ENCODE measurements at regions not wholly inside any gene's neighbourhood (a gene's known extent, or its start where the extent isn't known, plus 50 kb on each side); places are given as distances from the start of the nearest gene placed in this dataset.

- Histone ChIP-seq H3K79me2 (ENCODE audit: insufficient read depth, low read length) (no peaks in the 10 kb centered on the region), H3K27me3 (ENCODE audit: low read length) (no peaks in the 10 kb centered on the region), H3K9me3 (ENCODE audit: insufficient read depth, low read length) (no peaks in the 10 kb centered on the region), H2AFZ (ENCODE audit: low read depth, low read length, severe bottlenecking) (no peak overlapping the region), H3K27ac (ENCODE audit: low read depth, low read length) (no peak overlapping the region), H3K4me2 (ENCODE audit: low read depth, low read length, poor library complexity, severe bottlenecking) (no peak overlapping the region), H3K9me2 (replicated peaks; ENCODE audit: insufficient read depth, low read length) (no peaks in the 10 kb centered on the region), H3F3A (ENCODE audit: insufficient read depth) (no peaks in the 10 kb centered on the region), H3K9ac (ENCODE audit: low read length) (no peak overlapping the region), H3K36me3 (ENCODE audit: low read length) (no peaks in the 10 kb centered on the region), H4K20me1 (ENCODE audit: low read depth, low read length) (no peaks in the 10 kb centered on the region), H3K4me3 (ENCODE audit: insufficient read depth, low read length, poor library complexity, severe bottlenecking) (no peak overlapping the region)
- TF ChIP-seq CTCF (IDR thresholded peaks at IDR 0.05; ENCODE audit: insufficient read depth, low read length, poor library complexity, severe bottlenecking) (no peak), EZH2phosphoT487 (conservative IDR thresholded peaks at IDR 0.05; ENCODE audit: low read length) (no peak)
Observed at GRCh38 chr10:110436554-110437350, 61.0 kb upstream of the DUSP5 start.

GRCh38 chr10:110437351-110437605, 60.4 kb upstream of the DUSP5 start:
- no peak overlapping the region for H2AFZ ChIP-seq (ENCODE audit: low read depth, low read length, severe bottlenecking)
- TF ChIP-seq CTCF (IDR thresholded peaks at IDR 0.05; ENCODE audit: insufficient read depth, low read length, poor library complexity, severe bottlenecking) (no peak), EZH2phosphoT487 (conservative IDR thresholded peaks at IDR 0.05; ENCODE audit: low read length) (no peak)

GRCh38 chr10:110437761-110438341, 59.9 kb upstream of the DUSP5 start:
- H3K27ac ChIP-seq (ENCODE audit: low read depth, low read length), result no peak overlapping the region
- no peak for TF ChIP-seq EZH2phosphoT487 (conservative IDR thresholded peaks at IDR 0.05; ENCODE audit: low read length)
- TF ChIP-seq CTCF (IDR thresholded peaks at IDR 0.05; ENCODE audit: insufficient read depth, low read length, poor library complexity, severe bottlenecking), result no peak
- H3K9ac ChIP-seq (ENCODE audit: low read length), result no peak overlapping the region

More at GRCh38 chr10:110437351-110437605, 60.4 kb upstream of the DUSP5 start:
- Histone ChIP-seq H3K9me3 (ENCODE audit: insufficient read depth, low read length) (no peaks in the 10 kb centered on the region), H3K9me2 (replicated peaks; ENCODE audit: insufficient read depth, low read length) (no peaks in the 10 kb centered on the region), H4K20me1 (ENCODE audit: low read depth, low read length) (no peaks in the 10 kb centered on the region), H3K36me3 (ENCODE audit: low read length) (no peaks in the 10 kb centered on the region), H3K4me3 (ENCODE audit: insufficient read depth, low read length, poor library complexity, severe bottlenecking) (no peak overlapping the region), H3K79me2 (ENCODE audit: insufficient read depth, low read length) (no peaks in the 10 kb centered on the region), H3K9ac (ENCODE audit: low read length) (no peak overlapping the region), H3K27ac (ENCODE audit: low read depth, low read length) (no peak overlapping the region), H3F3A (ENCODE audit: insufficient read depth) (no peaks in the 10 kb centered on the region), H3K27me3 (ENCODE audit: low read length) (no peaks in the 10 kb centered on the region), H3K4me2 (ENCODE audit: low read depth, low read length, poor library complexity, severe bottlenecking) (no peak overlapping the region)

More at GRCh38 chr10:110437761-110438341, 59.9 kb upstream of the DUSP5 start:
- Histone ChIP-seq H3K4me2 (ENCODE audit: low read depth, low read length, poor library complexity, severe bottlenecking) (no peak overlapping the region), H3K9me2 (replicated peaks; ENCODE audit: insufficient read depth, low read length) (no peaks in the 10 kb centered on the region), H3K9me3 (ENCODE audit: insufficient read depth, low read length) (no peaks in the 10 kb centered on the region), H3F3A (ENCODE audit: insufficient read depth) (no peaks in the 10 kb centered on the region), H3K4me3 (ENCODE audit: insufficient read depth, low read length, poor library complexity, severe bottlenecking) (no peak overlapping the region), H4K20me1 (ENCODE audit: low read depth, low read length) (no peaks in the 10 kb centered on the region), H2AFZ (ENCODE audit: low read depth, low read length, severe bottlenecking) (no peak overlapping the region), H3K79me2 (ENCODE audit: insufficient read depth, low read length) (no peaks in the 10 kb centered on the region), H3K27me3 (ENCODE audit: low read length) (no peaks in the 10 kb centered on the region), H3K36me3 (ENCODE audit: low read length) (no peaks in the 10 kb centered on the region)
